H4 (cell line): ENCODE measurements at regions not wholly inside any gene's neighbourhood (a gene's known extent, or its start where the extent isn't known, plus 50 kb on each side); places are given as distances from the start of the nearest gene placed in this dataset.
"Not testable (repeated sequence)": the region's sequence is repeated elsewhere in the genome, so short reads cannot be mapped to it uniquely, and the experiment has no call there.

ENCODE experiments used
- DNase-seq: peaks from one replicate; pipeline ENCODE4 v3.0.0-alpha.2; 2015; ENCODE audit warnings: low spot score

GRCh38 chr6:169865346-169866139 lies 114.1 kb downstream of the ERMARD start:
- DNase-seq = no peak

DNA sequence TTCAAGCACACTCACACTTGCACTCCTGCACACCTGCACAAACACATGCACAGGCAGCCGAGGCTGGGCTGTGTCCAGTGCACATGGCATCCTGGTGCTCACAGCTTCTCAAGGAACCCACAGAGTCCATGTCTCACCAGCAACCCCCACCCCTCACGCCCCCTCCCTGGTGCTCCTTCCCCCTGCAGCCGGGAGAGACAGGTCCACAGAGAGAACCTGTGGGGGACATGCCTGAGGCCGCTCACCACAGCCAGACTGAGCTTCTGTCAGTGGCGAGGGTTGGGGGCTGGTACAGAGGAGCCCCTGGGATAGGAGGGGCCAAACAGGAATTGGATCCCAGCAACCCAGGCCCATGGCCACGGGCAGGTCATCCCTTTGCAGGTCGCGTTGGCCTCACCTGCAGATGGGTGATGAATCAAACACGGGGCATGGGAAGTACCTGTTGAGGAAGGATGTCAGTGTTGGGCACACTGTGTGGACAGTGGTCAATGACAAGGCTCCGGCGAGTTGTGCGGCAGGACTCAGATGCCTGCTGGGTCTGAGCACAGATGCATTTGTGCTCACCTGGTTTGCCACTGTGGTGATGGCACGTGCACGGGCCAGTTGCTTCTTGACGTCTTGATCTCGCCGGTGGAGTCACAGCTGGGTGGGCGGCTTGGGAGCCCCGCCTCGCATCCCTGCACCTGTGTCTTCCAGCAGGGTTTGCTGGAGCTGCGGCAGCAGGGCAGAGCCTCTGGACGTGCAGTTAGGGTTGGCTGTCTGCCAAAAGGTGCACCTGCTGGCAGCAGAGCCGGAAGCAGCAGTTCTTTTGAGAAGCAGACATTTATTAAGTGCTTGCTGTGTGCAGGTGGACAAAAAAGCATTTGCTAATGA lies 113.0 kb downstream of the ERMARD start:
- no peak for DNase-seq

- DNase-seq = no peak
Measured at GRCh38 chr6:169863710-169864109, 112.3 kb downstream of the ERMARD start.

DNA sequence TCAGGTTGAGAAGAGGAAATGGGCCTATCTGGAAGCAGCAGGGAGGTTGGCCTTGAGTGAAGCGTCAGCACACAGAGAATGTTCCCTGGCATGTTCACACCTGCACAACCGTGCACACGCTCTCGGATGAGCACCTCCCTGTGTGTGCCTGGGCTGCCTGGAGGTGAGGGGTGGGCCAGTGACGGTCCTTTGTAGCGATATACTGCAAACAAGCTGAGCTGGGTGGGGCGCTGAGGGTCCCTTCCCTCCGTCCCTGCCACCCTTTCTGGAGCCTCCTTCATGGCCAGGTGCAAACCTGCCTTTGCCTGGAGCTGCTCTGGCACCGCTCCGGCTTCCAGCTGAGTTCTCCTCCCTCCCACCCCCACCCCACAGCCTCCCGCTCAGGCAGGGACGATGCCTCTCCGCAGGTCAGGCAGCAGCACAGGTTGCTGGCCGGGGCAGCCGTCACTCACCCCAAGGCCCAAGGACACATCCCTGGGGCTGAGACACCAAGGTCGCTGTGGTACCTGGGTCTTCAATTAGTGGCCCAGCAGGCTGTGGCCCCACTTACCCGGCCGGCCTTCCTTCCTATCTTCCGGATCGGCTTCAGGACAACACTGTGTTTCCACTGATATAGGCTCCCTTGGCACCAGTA lies 111.6 kb downstream of the ERMARD start:
- no peak for DNase-seq

- DNase-seq = no peak
Measured at GRCh38 chr6:169862043-169862891, 110.8 kb downstream of the ERMARD start.

- no peak for DNase-seq
Measured at GRCh38 chr6:169861431-169862042, 110.1 kb downstream of the ERMARD start.

DNA sequence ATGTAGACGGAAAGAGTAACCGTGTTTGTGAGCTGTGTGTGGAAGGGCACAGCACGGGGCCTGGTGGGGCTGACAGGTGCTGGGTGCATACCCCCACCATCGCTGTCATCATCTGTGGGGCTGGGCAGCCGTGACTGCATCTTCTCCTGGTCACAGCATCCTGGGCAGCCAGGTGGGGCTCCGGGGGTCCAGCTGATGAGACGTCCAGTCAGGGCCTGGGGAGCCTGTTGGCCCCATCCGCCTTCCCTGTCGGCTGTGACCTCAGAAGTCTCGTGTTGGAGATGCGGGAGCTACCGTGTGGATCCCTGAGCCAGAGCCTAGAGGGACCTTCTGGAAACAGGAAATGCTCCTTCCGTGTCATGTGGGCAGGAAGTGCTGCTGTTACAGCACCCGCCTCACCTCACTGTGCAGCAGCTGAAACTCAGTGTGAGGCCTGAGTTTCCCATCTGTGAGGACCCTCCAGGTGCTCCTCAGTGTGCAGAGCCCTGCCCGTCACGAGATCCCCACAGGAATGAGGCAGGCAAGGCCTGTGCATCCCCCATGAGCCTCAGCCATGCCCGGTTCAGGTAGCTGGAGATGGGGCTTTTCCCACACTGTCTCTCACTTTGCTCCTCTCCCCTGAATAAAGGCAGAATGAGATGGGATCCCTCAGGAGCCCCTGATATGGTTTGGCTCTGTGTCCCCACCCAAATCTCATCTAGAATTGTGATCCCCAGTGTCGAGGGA lies 108.7 kb downstream of the ERMARD start:
- DNase-seq = no peak

- no peak for DNase-seq
Measured at GRCh38 chr6:169859401-169859977, 108.1 kb downstream of the ERMARD start.

DNA sequence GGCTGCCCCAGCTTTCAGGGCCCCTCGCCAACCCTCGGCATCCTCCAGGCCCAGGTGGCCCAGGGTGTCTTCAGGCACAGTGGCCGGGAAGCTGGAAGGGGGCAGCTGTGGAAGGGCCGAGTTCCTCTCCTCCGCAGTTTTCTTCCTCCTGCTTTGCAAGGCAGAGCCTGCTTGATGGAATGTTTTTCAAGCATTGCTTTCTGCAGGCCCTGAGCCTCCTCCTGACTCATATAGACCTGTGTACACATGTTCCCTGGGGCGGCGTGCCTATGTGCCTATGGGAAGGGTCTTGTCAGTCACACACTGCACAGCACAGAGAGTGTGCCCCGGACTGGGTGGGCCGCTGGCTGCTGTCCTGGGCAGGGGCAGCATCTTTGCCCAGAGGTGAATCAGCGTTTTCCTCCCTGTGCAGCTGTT lies 107.5 kb downstream of the ERMARD start:
- no peak for DNase-seq

- DNase-seq = no peak
Measured at GRCh38 chr6:169858293-169858934, 107.0 kb downstream of the ERMARD start.

DNA sequence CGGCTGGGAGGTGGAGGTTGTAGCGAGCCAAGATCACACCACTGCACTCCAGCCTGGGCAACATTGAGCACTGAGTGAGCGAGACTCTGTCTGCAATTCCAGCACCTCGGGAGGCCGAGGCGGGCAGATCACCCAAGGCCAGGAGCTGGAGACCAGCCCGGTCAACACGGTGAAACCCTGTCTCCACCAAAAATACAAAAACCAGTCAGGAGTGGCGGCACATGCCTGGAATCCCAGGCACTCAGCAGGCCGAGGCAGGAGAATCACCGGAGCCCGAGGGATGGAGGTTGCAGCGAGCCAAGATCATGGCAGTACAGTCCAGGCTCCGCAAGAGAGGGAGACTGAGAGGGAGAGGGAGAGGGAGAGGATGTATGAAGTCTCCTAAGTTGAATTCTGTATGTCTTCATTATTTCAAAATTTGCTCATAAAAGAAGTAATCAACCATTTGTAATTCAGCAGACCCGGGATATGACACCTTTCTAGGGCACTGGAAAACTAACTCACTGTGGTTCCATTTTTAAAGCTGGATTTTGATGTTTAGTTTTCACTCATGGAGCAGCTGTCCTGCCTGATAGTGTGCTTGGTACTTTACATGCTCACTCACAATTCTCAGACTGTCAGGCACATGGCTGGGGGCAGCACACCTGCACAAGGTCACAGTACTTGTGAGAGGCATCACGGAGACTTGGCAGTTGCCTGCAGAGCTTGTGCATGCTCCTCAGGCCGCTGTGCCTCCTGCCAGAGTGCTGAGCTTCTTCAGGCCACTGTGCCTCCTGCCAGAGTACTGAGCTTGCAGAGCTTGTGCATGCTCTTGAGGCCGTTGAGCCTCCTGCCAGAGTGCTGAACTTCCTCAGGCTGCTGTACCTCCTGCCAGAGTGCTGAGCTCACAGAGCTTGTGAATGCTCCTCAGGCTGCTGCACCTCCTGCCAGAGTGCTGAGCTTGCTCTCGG lies 106.2 kb downstream of the ERMARD start:
- DNase-seq = no peak

DNA sequence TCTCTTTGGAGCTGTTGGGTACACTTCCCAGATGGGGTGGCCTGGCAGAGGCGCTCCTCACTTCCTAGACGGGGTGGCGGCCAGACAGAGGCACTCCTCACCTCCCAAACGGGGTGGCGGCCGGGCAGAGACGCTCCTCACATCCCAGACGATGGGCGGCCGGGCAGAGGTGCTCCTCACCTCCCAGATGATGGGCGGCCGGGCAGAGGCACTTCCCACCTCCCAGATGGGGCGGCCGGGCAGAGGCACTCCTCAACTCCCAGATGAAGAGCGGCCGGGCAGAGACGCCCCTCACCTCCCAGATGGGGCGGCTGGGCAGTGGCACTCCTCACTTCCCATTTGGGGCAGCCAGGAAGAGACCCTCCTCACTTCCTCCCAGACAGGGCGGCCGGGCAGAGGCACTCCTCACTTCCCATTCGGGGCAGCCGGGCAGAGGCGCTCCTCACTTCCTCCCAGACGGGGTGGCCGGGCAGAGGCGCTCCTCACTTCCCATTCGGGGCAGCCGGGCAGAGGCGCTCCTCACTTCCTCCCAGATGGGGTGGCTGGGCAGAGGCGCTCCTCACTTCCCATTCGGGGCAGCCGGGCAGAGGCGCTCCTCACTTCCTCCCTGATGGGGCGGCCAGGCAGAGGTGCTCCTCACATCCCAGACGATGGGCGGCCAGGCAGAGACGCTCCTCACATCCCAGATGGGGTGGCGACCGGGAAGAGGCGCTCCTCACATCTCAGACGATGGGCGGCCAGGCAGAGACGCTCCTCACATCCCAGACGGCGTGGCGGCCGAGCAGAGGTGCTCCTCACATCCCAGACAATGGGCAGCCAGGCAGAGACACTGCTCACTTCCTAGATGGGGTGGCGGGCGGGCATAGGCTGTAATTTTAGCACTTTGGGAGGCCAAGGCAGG lies 105.3 kb downstream of the ERMARD start:
- not testable (repeated sequence) for DNase-seq

GRCh38 chr6:169854813-169855212 lies 103.4 kb downstream of the ERMARD start:
- no peak for DNase-seq

DNA sequence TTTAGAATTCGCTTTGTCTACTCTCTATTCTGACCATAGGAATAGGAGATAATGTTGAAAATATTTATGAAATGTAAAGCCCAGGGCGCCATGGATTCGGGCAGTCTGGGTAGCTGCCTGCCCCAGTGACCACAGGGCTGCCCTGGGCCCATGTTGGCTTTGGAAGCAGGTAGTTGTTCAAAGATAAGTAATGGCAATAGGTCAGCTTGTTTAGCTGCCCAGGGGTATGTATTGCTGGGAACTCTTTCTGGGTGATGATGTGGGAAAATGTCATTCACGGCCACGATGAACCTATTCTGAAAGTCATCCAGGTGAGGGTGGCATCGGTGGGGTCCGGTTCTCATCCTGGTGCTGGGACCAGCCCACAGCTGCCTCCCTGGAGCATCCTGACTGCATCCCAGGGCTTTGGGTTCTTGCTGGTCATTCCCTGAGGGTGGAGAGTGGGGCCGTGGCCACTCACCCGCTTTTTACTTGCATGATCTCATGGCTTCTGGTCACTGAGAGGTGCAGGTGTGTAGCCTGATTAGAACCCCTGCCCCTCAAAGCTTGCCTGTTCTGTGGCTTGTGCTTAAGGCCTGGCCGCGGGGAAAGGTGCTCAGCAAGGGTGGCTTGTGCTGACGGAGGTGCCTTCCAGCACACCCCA lies 102.8 kb downstream of the ERMARD start:
- DNase-seq = no peak

DNA sequence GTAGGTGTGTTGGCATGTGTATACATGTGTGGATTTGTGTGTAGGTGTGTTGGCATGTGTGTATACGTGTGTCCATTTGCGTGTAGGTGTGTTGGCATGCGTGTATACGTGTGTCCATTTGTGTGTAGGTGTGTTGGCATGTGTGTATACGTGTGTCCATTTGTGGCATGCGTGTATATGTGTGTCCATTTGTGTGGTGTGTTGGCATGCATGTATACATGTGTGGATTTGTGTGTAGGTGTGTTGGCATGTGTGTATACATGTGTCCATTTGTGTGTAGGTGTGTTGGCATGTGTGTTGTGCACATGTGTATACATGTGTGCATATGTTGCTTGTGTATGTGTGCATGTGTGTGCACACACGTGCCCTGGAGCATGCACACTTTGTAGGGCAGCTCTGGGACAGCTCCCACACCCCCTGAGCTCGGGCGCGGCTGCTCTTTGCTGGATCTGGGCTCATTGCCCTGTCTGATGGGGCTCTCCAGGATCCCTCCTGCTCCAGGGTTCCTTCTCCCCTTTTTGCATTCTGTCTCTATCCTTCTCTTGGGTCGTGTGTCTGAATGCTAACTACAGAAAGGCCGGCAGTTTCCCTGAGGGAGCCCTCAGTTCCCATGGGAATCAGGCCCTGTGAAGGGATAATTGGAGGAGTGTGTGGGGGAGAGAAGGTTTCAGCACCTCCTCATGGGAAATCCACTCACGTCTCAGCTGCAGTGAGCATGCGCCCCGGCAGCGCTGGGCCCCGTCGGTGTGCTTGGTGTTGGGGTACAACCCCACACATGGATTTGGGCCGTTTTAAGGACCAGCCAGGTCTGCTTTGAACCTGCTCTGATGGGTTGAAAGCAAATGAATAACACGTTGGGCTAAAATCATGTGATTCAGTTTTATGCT lies 102.0 kb downstream of the ERMARD start:
- no peak for DNase-seq
